OCI-LY7 (cell line): ENCODE measurements at regions not wholly inside any gene's neighbourhood (a gene's known extent, or its start where the extent isn't known, plus 50 kb on each side); places are given as distances from the start of the nearest gene placed in this dataset.

Experiments used
- BruUV-seq: library from RNA; stranded (reverse); fragments of 400-500 nt; replicated peaks from 2 replicates; lab custom pipeline; 2021; lab: Mats Ljungman, UMichigan
- CTCF ChIA-PET: fragments of 300-600 bp; sonication (Branson Sonifier 250); formaldehyde crosslinking; loops from one replicate; lab custom pipeline; 2022; ENCODE audit warnings: antibody characterized with exemption; ENCODE audit not compliant: unreplicated experiment; lab: Charles Lee
- POLR2A ChIA-PET: fragments of 300-600 bp; sonication (Branson Sonifier 250); formaldehyde crosslinking; loops from one replicate; lab custom pipeline; 2022; ENCODE audit warnings: antibody characterized with exemption; lab: Charles Lee
- DNase-seq: peaks from one replicate; pipeline ENCODE4 v3.0.0-alpha.2; 2015; ENCODE audit warnings: low spot score
- H2AFZ ChIP-seq: fragments of 200-600 bp; sonication (generic), shearing (Covaris generic); 2 replicates; pipeline ENCODE4 v1.6.1; 2014; ENCODE audit warnings: mild to moderate bottlenecking, antibody characterized with exemption, low read length, moderate library complexity
- H3K27ac ChIP-seq: fragments of 200-600 bp; sonication (generic); 2 replicates; pipeline ENCODE4 v1.5.1; 2014; ENCODE audit warnings: mixed run types, low read depth, mild to moderate bottlenecking, moderate library complexity, low read length, inconsistent platforms; ENCODE audit not compliant: poor library complexity, severe bottlenecking
- H3K36me3 ChIP-seq: fragments of 200-600 bp; sonication (generic); 2 replicates; pipeline ENCODE4 v1.6.1; 2014; ENCODE audit warnings: mild to moderate bottlenecking, antibody characterized with exemption, low read length, moderate library complexity, mixed read lengths; ENCODE audit not compliant: insufficient read depth
- H3K4me1 ChIP-seq: fragments of 200-600 bp; sonication (generic); 2 replicates; pipeline ENCODE4 v1.5.1; 2014; ENCODE audit warnings: mild to moderate bottlenecking, low read length; ENCODE audit not compliant: insufficient read depth, poor library complexity, severe bottlenecking
- H3K4me2 ChIP-seq: fragments of 200-600 bp; sonication (generic); 2 replicates; pipeline ENCODE4 v1.6.1; 2014; ENCODE audit warnings: mild to moderate bottlenecking, low read length
- H3K4me3 ChIP-seq: fragments of 200-600 bp; sonication (generic); 2 replicates; pipeline ENCODE4 v1.5.1; 2014; ENCODE audit warnings: mild to moderate bottlenecking, low read depth, low read length; ENCODE audit not compliant: poor library complexity, severe bottlenecking
- H3K79me2 ChIP-seq: fragments of 200-600 bp; sonication (generic); 2 replicates; pipeline ENCODE4 v1.6.1; 2016; ENCODE audit warnings: low read depth, mild to moderate bottlenecking, low read length, moderate library complexity, mixed read lengths; ENCODE audit not compliant: insufficient read depth
- H3K9me2 ChIP-seq: fragments of 200-600 bp; sonication (generic); 2 replicates; pipeline ENCODE4 v1.6.1; 2016; ENCODE audit warnings: mild to moderate bottlenecking, low read length, mixed read lengths; ENCODE audit not compliant: insufficient read depth
- H3K9me3 ChIP-seq: fragments of 200-600 bp; sonication (generic); 2 replicates; pipeline ENCODE4 v1.6.1; 2014; ENCODE audit warnings: mild to moderate bottlenecking, mixed run types, low read length, mixed read lengths
- H4K20me1 ChIP-seq: fragments of 200-600 bp; sonication (generic); 2 replicates; pipeline ENCODE4 v1.6.1; 2014; ENCODE audit warnings: mild to moderate bottlenecking, antibody characterized with exemption, low read length, moderate library complexity, mixed read lengths; ENCODE audit not compliant: insufficient read depth
- CTCF ChIP-seq: fragments of 200-600 bp; sonication (generic); conservative IDR thresholded peaks from 2 replicates; pipeline ENCODE4 v1.5.1; 2014; ENCODE audit warnings: mild to moderate bottlenecking, antibody characterized with exemption, low read length, moderate library complexity, mixed read lengths
- EZH2phosphoT487 ChIP-seq: fragments of 200-600 bp; sonication (generic); IDR thresholded peaks from 2 replicates; pipeline ENCODE4 v1.6.1; 2018; ENCODE audit warnings: low read depth, borderline replicate concordance, mild to moderate bottlenecking, mixed run types, antibody characterized with exemption, low read length, moderate library complexity, mixed read lengths
- intact Hi-C: fragments of 100-400 bp; cut with micrococcal nuclease; formaldehyde crosslinking; loops from one replicate; pipeline ENCODE4 v1.10.0; 2022; ENCODE audit not compliant: unreplicated experiment

GRCh38 chr5:98641671-98642070 lies 131.8 kb upstream of the RGMB start:
- Histone ChIP-seq H3K4me2 (no peak overlapping the region), H3K4me3 (no peak overlapping the region), H3K9me2 (no peaks in the 10 kb centered on the region), H3K79me2 (no peaks in the 10 kb centered on the region), H3K9me3 (no peaks in the 10 kb centered on the region), H3K27ac (no peak overlapping the region), H3K36me3 (no peaks in the 10 kb centered on the region), H3K4me1 (no peaks in the 10 kb centered on the region), H2AFZ (no peak overlapping the region), H4K20me1 (no peaks in the 10 kb centered on the region)
- DNase-seq = no peak
- ChIA-PET CTCF (no interaction called here), POLR2A (no interaction called here)
- TF ChIP-seq EZH2phosphoT487 (no peak), CTCF (no peak)
- no TSS peak for BruUV-seq
- intact Hi-C loops = no loop called here

GRCh38 chr5:98643569-98643968 lies 129.9 kb upstream of the RGMB start:
- BruUV-seq = no TSS peak
- Histone ChIP-seq H3K4me2 (no peak overlapping the region), H3K9me3 (no peaks in the 10 kb centered on the region), H3K36me3 (no peaks in the 10 kb centered on the region), H3K4me1 (no peaks in the 10 kb centered on the region), H3K4me3 (no peak overlapping the region), H3K9me2 (no peaks in the 10 kb centered on the region), H3K27ac (no peak overlapping the region), H4K20me1 (no peaks in the 10 kb centered on the region), H2AFZ (no peak overlapping the region), H3K79me2 (no peaks in the 10 kb centered on the region)
- no peak for DNase-seq
- ChIA-PET CTCF (no interaction called here), POLR2A (interaction anchor here (0.5 kb wide), 1 partner anchor 9 kb away, joined by 3 read pairs; no protein-coding TSS in a partner anchor)
- intact Hi-C loops = no loop called here
- no peak for TF ChIP-seq EZH2phosphoT487
- no peak for TF ChIP-seq CTCF

GRCh38 chr5:98651715-98652114 lies 121.7 kb upstream of the RGMB start:
- no peak overlapping the region for H3K4me3 ChIP-seq
- DNase-seq = no peak
- intact Hi-C loops = no loop called here
- H3K9me3 ChIP-seq = no peaks in the 10 kb centered on the region
- CTCF ChIA-PET = no interaction called here
- H3K4me1 ChIP-seq = no peaks in the 10 kb centered on the region
- POLR2A ChIA-PET = interaction anchor here (0.7 kb wide), 3 partner anchors 8 to 585 kb away, joined by 3 to 10 read pairs (median 8); no protein-coding TSS in a partner anchor
- H3K36me3 ChIP-seq = no peaks in the 10 kb centered on the region
- no peaks in the 10 kb centered on the region for H3K79me2 ChIP-seq
- no peaks in the 10 kb centered on the region for H3K9me2 ChIP-seq
- H4K20me1 ChIP-seq = no peaks in the 10 kb centered on the region
- no peak overlapping the region for H3K4me2 ChIP-seq
- BruUV-seq = no TSS peak
- no peak overlapping the region for H3K27ac ChIP-seq
- H2AFZ ChIP-seq = no peak overlapping the region
- no peak for TF ChIP-seq EZH2phosphoT487
- TF ChIP-seq CTCF = no peak
